ENCODE measurements at regions not wholly inside any gene's neighbourhood (a gene's known extent, or its start where the extent isn't known, plus 50 kb on each side); places are given as distances from the start of the nearest gene placed in this dataset.
"Not testable (repeated sequence)": the region's sequence is repeated elsewhere in the genome, so short reads cannot be mapped to it uniquely, and the experiment has no call there.

DNA sequence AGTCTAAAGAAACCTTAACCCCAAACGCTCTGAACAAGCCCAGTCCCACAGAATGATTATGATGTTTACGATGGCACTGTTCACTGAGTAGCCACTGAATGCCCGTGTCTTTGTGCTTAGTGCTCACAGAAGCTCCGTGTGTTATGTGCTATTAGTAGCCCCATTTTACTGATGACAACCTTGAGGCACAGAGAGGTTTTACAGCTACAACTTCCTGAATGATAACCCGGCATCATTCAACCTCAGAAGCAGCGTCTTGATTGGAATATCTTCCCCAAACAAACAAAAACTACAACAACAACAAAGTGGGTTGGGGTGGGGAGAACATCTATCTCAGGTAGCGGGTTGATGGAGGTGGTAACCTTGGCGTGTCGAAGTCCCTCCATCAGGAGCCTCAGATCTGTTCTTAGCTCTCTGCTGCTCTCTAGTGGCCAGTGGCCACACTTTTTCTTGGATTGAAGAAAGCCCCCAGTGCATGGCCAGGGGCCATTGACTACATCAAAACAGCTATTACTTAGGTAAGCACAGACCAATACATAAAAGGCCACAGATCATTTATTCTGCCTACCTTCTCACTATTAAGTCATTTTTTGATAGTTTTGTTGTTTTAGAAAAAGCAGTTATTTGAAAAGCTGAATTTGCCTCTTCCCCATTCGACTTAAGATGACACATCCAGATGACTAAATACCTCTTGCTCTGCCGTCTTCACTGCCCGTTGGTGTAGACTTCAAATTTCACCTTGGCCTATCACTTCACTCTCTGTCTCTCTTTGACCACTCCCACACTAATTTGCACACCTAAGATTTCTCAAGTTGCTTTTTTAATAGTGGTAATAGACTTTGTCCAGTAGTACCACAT is 376.9 kb downstream of the GALC start:
- no peak overlapping the region for H3K27ac Mint-ChIP-seq (ENCODE audit: unreplicated experiment)
- peaks cover 8% of the 10 kb centered on the region for H3K36me3 Mint-ChIP-seq (ENCODE audit: unreplicated experiment)
- H3K4me1 Mint-ChIP-seq (ENCODE audit: low read depth, unreplicated experiment) = no peaks in the 10 kb centered on the region
- no peaks in the 10 kb centered on the region for H3K27me3 Mint-ChIP-seq (ENCODE audit: unreplicated experiment)
- peaks cover 8% of the 10 kb centered on the region for H3K9me3 Mint-ChIP-seq (ENCODE audit: unreplicated experiment)
- H3K4me3 Mint-ChIP-seq (ENCODE audit: unreplicated experiment) = no peak overlapping the region
- TF ChIP-seq, protein P1, sequence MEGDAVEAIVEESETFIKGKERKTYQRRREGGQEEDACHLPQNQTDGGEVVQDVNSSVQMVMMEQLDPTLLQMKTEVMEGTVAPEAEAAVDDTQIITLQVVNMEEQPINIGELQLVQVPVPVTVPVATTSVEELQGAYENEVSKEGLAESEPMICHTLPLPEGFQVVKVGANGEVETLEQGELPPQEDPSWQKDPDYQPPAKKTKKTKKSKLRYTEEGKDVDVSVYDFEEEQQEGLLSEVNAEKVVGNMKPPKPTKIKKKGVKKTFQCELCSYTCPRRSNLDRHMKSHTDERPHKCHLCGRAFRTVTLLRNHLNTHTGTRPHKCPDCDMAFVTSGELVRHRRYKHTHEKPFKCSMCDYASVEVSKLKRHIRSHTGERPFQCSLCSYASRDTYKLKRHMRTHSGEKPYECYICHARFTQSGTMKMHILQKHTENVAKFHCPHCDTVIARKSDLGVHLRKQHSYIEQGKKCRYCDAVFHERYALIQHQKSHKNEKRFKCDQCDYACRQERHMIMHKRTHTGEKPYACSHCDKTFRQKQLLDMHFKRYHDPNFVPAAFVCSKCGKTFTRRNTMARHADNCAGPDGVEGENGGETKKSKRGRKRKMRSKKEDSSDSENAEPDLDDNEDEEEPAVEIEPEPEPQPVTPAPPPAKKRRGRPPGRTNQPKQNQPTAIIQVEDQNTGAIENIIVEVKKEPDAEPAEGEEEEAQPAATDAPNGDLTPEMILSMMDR (IDR thresholded peaks at IDR 0.05; ENCODE audit: partially characterized antibody, unreplicated experiment) = peak; percentile 92
- peak; percentile 75 for DNase-seq

DNA sequence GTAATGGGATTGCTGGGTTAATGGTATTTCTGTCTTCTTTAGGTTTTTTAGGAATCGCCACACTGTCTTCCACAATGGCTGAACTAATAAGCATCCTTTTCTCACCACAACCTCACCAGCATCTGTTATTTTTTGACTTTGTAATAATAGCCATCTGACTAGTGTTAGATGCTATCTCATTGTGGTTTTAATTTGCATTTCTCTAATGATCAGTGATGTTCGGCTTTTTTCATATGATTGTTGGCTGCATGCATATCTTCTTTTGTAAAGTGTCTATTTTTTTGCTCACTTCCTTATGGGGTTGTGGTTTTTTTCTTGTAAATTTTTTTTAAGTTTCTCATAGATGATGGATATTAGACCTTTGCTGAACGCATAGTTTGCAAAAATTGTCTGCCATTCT is 377.9 kb downstream of the GALC start:
- Mint-ChIP-seq H3K4me3 (ENCODE audit: unreplicated experiment) (no peak overlapping the region), H3K36me3 (ENCODE audit: unreplicated experiment) (peaks cover under 1% of the 10 kb centered on the region), H3K27me3 (ENCODE audit: unreplicated experiment) (no peaks in the 10 kb centered on the region), H3K27ac (ENCODE audit: unreplicated experiment) (no peak overlapping the region), H3K9me3 (ENCODE audit: unreplicated experiment) (no peaks in the 10 kb centered on the region), H3K4me1 (ENCODE audit: low read depth, unreplicated experiment) (no peaks in the 10 kb centered on the region)
- DNase-seq = no peak
- TF ChIP-seq, protein P1 (IDR thresholded peaks at IDR 0.05; ENCODE audit: partially characterized antibody, unreplicated experiment) = no peak

DNA sequence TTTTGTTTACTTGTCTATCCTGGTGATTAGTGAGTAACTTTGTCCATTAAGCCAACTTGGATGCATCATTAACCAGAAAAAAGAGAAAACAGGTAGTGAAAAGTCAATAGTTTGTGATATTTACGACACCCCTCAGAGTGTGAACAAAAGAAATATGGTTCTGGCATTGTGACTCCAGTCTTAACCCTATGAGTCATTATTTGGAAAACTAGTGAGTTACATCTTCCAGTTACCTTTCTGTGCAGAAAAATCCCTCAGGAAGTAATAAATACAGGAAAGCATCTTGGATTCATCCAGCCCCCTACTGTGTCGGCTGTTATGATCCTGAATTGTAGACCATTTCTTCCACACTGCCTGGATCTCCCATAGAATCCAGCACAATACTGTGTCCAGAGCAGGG is 379.1 kb downstream of the GALC start:
- Mint-ChIP-seq H3K4me1 (ENCODE audit: low read depth, unreplicated experiment) (no peaks in the 10 kb centered on the region), H3K36me3 (ENCODE audit: unreplicated experiment) (no peaks in the 10 kb centered on the region), H3K4me3 (ENCODE audit: unreplicated experiment) (no peak overlapping the region), H3K27ac (ENCODE audit: unreplicated experiment) (no peak overlapping the region), H3K27me3 (ENCODE audit: unreplicated experiment) (no peaks in the 10 kb centered on the region), H3K9me3 (ENCODE audit: unreplicated experiment) (no peaks in the 10 kb centered on the region)
- DNase-seq = no peak
- TF ChIP-seq, protein P1 (IDR thresholded peaks at IDR 0.05; ENCODE audit: partially characterized antibody, unreplicated experiment) = no peak

DNA sequence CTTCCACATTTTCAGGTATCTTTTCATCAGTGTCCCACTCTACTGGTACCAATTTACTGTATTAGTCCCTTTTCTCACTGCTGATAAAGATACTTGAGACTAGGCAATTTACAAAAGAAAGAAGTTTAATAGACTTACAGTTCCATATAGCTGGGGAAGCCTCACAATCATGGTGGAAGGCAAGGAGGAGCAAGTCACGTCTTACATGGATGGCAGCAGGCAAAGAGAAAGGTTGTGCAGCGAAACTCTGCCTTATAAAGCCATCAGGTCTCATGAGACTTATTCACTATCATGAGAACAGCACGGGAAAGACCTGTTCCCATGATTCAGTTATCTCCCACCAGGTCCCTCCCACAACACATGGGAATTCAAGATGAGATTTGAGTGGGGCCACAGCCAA is 385.9 kb downstream of the GALC start:
- peaks cover 30% of the 10 kb centered on the region for H3K36me3 Mint-ChIP-seq (ENCODE audit: unreplicated experiment)
- not testable (repeated sequence) for DNase-seq; H3K27ac Mint-ChIP-seq (ENCODE audit: unreplicated experiment); H3K4me1 Mint-ChIP-seq (ENCODE audit: low read depth, unreplicated experiment); H3K4me3 Mint-ChIP-seq (ENCODE audit: unreplicated experiment); H3K27me3 Mint-ChIP-seq (ENCODE audit: unreplicated experiment); H3K9me3 Mint-ChIP-seq (ENCODE audit: unreplicated experiment)

DNA sequence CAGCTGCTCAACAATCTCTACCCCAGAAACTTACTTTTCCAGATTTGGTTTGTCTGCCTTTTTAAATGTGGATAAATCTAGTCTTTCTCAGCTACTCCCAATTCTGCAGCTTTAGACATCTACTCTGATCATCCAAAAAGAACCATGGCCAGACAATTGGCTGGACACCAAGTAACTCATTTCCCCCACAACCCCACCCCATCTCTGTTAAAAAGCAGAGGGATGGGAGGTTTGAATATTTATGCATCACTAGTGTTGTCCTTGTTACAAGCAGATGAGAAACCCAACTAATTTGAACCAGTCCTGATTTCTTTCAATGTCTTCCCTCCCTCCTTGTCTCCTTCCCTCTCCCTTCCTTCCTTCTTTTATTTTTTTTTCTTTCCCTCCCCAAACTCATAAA is 391.9 kb downstream of the GALC start:
- Mint-ChIP-seq H3K36me3 (ENCODE audit: unreplicated experiment) (peaks cover 24% of the 10 kb centered on the region), H3K27ac (ENCODE audit: unreplicated experiment) (no peak overlapping the region), H3K9me3 (ENCODE audit: unreplicated experiment) (peaks cover 7% of the 10 kb centered on the region), H3K27me3 (ENCODE audit: unreplicated experiment) (peaks cover 2% of the 10 kb centered on the region), H3K4me1 (ENCODE audit: low read depth, unreplicated experiment) (peaks cover 3% of the 10 kb centered on the region), H3K4me3 (ENCODE audit: unreplicated experiment) (no peak overlapping the region)
- TF ChIP-seq, protein P1 (IDR thresholded peaks at IDR 0.05; ENCODE audit: partially characterized antibody, unreplicated experiment) = no peak
- DNase-seq = no peak

Measured in glutamatergic neuron (in vitro differentiated cells).